Retinal pigment epithelial cell (primary cell): ENCODE measurements at regions not wholly inside any gene's neighbourhood (a gene's known extent, or its start where the extent isn't known, plus 50 kb on each side); places are given as distances from the start of the nearest gene placed in this dataset.

Experiments used
- DNase-seq: peaks from one replicate; pipeline ENCODE4 v3.0.0-alpha.2; 2010; ENCODE audit warnings: low read depth
- H3K4me3 ChIP-seq: 2 replicates; pipeline ENCODE4 v1.5.1; 2011; ENCODE audit warnings: mild to moderate bottlenecking, low read length, control low read depth, moderate library complexity
- TF ChIP-seq, protein P1 (sequence below): conservative IDR thresholded peaks from 2 replicates; pipeline ENCODE4 v1.5.1; 2011; ENCODE audit warnings: low read depth, low read length, control low read depth, inconsistent platforms

- no peak for DNase-seq
- TF ChIP-seq, protein P1, sequence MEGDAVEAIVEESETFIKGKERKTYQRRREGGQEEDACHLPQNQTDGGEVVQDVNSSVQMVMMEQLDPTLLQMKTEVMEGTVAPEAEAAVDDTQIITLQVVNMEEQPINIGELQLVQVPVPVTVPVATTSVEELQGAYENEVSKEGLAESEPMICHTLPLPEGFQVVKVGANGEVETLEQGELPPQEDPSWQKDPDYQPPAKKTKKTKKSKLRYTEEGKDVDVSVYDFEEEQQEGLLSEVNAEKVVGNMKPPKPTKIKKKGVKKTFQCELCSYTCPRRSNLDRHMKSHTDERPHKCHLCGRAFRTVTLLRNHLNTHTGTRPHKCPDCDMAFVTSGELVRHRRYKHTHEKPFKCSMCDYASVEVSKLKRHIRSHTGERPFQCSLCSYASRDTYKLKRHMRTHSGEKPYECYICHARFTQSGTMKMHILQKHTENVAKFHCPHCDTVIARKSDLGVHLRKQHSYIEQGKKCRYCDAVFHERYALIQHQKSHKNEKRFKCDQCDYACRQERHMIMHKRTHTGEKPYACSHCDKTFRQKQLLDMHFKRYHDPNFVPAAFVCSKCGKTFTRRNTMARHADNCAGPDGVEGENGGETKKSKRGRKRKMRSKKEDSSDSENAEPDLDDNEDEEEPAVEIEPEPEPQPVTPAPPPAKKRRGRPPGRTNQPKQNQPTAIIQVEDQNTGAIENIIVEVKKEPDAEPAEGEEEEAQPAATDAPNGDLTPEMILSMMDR, result no peak
- H3K4me3 ChIP-seq, result no peak overlapping the region
These were observed 538.6 kb upstream of the PBX1 start for GRCh38 chr1:164020391-164020790.

DNA sequence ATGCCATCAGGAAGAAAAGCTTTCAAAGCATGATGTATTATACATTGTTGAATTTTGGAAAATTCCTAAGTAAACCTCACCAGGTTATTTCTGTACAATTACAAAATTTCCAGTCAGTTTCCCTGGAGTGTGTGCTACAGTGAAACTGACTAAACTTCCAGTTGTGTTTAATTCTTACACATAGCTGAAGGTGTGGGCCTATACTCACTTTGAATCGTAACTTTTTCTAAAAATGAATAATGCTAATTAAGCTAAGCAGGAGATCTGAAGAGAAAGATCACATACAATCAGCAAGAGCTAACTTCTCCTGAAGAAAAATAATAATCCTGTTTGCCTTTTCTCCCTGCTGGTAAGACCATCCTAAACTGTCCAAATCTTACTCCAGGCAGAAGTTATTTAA, 537.2 kb upstream of the PBX1 start:
- TF ChIP-seq, protein P1, result no peak
- DNase-seq, result no peak
- no peak overlapping the region for H3K4me3 ChIP-seq

- TF ChIP-seq, protein P1, result no peak
- no peak overlapping the region for H3K4me3 ChIP-seq
- DNase-seq, result no peak
These were observed 525.2 kb upstream of the PBX1 start for GRCh38 chr1:164033782-164034181.

DNA sequence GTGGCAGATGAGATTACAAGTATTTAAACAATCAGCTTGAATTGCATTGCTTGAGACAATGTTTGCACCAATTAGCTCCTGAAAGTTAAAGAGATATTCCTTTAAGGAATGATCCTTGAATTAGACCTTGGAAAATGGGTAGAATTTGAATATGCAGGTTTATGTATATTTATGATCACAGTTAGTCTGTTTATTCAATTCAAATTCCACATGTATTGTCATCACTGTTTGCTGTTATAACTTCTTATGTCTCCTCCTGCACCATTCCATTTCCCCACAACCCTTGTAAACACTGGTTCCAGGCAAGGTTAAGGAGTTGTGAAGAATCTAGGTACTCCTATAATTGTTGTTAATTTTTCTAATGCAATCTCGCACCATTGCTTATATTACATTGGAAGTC, 518.2 kb upstream of the PBX1 start:
- TF ChIP-seq, protein P1, result no peak
- no peak for DNase-seq

GRCh38 chr1:164051782-164052181, 507.2 kb upstream of the PBX1 start:
- TF ChIP-seq, protein P1, result no peak
- DNase-seq, result no peak
- H3K4me3 ChIP-seq, result no peak overlapping the region

More for the DNA sequence above, 518.2 kb upstream of the PBX1 start:
- H3K4me3 ChIP-seq, result no peak overlapping the region

DNA sequence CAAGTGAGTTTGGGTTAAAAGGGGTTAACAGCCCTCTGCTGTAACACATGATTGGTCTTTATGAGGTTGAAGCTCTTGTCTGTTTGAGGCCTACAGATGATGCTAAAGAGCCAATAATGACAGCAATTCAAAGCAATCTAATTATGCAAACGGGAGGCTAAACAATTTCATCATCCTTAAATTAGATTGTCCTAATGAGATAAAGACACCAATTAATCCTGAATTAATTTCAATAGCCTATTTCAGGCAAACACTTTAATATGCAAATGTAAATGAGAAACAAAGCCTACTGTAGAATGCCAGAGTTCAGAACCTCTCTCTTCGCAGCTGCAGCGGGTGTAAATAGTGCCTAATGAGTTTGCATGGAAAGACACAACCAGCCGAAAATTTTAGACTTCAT, 504.7 kb upstream of the PBX1 start:
- H3K4me3 ChIP-seq, result no peak overlapping the region
- no peak for DNase-seq
- TF ChIP-seq, protein P1, result no peak

GRCh38 chr1:164058198-164058597, 500.8 kb upstream of the PBX1 start:
- TF ChIP-seq, protein P1, result no peak
- no peak overlapping the region for H3K4me3 ChIP-seq
- no peak for DNase-seq
